ENCODE measurements at regions not wholly inside any gene's neighbourhood (a gene's known extent, or its start where the extent isn't known, plus 50 kb on each side); places are given as distances from the start of the nearest gene placed in this dataset.
"Not testable (repeated sequence)": the region's sequence is repeated elsewhere in the genome, so short reads cannot be mapped to it uniquely, and the experiment has no call there.

GRCh38 chr6:82507112-82507511 is 143.5 kb downstream of the TPBG start:
- no peak for DNase-seq

- DNase-seq = no peak
Measured at GRCh38 chr6:82511546-82511945, 147.9 kb downstream of the TPBG start.

GRCh38 chr6:82517896-82518295 is 154.3 kb downstream of the TPBG start:
- not testable (repeated sequence) for DNase-seq

GRCh38 chr6:82521369-82521768 is 157.8 kb downstream of the TPBG start:
- DNase-seq = no peak

- DNase-seq = no peak
Measured at GRCh38 chr6:82521861-82522260, 158.2 kb downstream of the TPBG start.

GRCh38 chr6:82524031-82524430 is 160.4 kb downstream of the TPBG start:
- no peak for DNase-seq

- peak in 1 of 2 donors; percentile 4 for DNase-seq
Measured at GRCh38 chr6:82525775-82526495, 162.3 kb downstream of the TPBG start.

- DNase-seq = not testable (repeated sequence)
Measured at GRCh38 chr6:82529960-82530460, 166.4 kb downstream of the TPBG start.

- DNase-seq = no peak
Measured at GRCh38 chr6:82534876-82535275, 171.3 kb downstream of the TPBG start.

- DNase-seq = not testable (repeated sequence)
Measured at GRCh38 chr6:82549480-82549879, 185.9 kb downstream of the TPBG start.

- DNase-seq = not testable (repeated sequence)
Measured at GRCh38 chr6:82551311-82551710, 187.7 kb downstream of the TPBG start.

GRCh38 chr6:82551831-82552230 is 188.2 kb downstream of the TPBG start:
- DNase-seq = no peak

GRCh38 chr6:82553863-82554531 is 190.4 kb downstream of the TPBG start:
- DNase-seq = no peak

- DNase-seq = no peak
Measured at GRCh38 chr6:82554666-82555065, 191.0 kb downstream of the TPBG start.

- DNase-seq = no peak
Measured at GRCh38 chr6:82555801-82556200, 192.2 kb downstream of the TPBG start.

GRCh38 chr6:82558531-82558930 is 194.9 kb downstream of the TPBG start:
- not testable (repeated sequence) for DNase-seq

GRCh38 chr6:82567621-82568020 is 204.0 kb downstream of the TPBG start:
- no peak for DNase-seq

- DNase-seq = no peak
Measured at GRCh38 chr6:82568290-82568993, 204.8 kb downstream of the TPBG start.

GRCh38 chr6:82569022-82569421 is 205.4 kb downstream of the TPBG start:
- DNase-seq = no peak

- no peak for DNase-seq
Measured at GRCh38 chr6:82570083-82570482, 206.5 kb downstream of the TPBG start.

GRCh38 chr6:82571455-82571854 is 207.8 kb downstream of the TPBG start:
- no peak for DNase-seq

GRCh38 chr6:82573254-82573972 is 209.8 kb downstream of the TPBG start:
- no peak for DNase-seq
